ENCODE measurements at regions not wholly inside any gene's neighbourhood (a gene's known extent, or its start where the extent isn't known, plus 50 kb on each side); places are given as distances from the start of the nearest gene placed in this dataset.
"Not testable (repeated sequence)": the region's sequence is repeated elsewhere in the genome, so short reads cannot be mapped to it uniquely, and the experiment has no call there.

- DNase-seq = no peak
Observed at GRCh38 chr13:74770361-74770760, 636.2 kb upstream of the KLF12 start.

GRCh38 chr13:74769333-74769732 lies 635.1 kb upstream of the KLF12 start:
- DNase-seq = no peak

GRCh38 chr13:74768521-74769085 lies 634.4 kb upstream of the KLF12 start:
- no peak for DNase-seq

- DNase-seq = no peak
Observed at GRCh38 chr13:74767050-74767449, 632.8 kb upstream of the KLF12 start.

GRCh38 chr13:74765955-74766354 lies 631.8 kb upstream of the KLF12 start:
- DNase-seq = no peak

- no peak for DNase-seq
Observed at GRCh38 chr13:74761801-74762757, 627.9 kb upstream of the KLF12 start.

- no peak for DNase-seq
Observed at GRCh38 chr13:74758188-74758587, 624.0 kb upstream of the KLF12 start.

- no peak for DNase-seq
Observed at GRCh38 chr13:74755065-74755464, 620.9 kb upstream of the KLF12 start.

GRCh38 chr13:74751739-74752138 lies 617.5 kb upstream of the KLF12 start:
- DNase-seq = no peak

GRCh38 chr13:74747186-74747955 lies 613.2 kb upstream of the KLF12 start:
- DNase-seq = no peak

GRCh38 chr13:74743992-74744391 lies 609.8 kb upstream of the KLF12 start:
- no peak for DNase-seq

- DNase-seq = no peak
Observed at GRCh38 chr13:74741732-74742131, 607.5 kb upstream of the KLF12 start.

- DNase-seq = peak; percentile 74
Observed at GRCh38 chr13:74732736-74733385, 598.7 kb upstream of the KLF12 start.

- DNase-seq = no peak
Observed at GRCh38 chr13:74731731-74732130, 597.5 kb upstream of the KLF12 start.

GRCh38 chr13:74730556-74731331 lies 596.5 kb upstream of the KLF12 start:
- no peak for DNase-seq

- DNase-seq = no peak
Observed at GRCh38 chr13:74726206-74726605, 592.0 kb upstream of the KLF12 start.

- DNase-seq = not testable (repeated sequence)
Observed at GRCh38 chr13:74718232-74718842, 584.1 kb upstream of the KLF12 start.

- no peak for DNase-seq
Observed at GRCh38 chr13:74715718-74716117, 581.5 kb upstream of the KLF12 start.

- no peak for DNase-seq
Observed at GRCh38 chr13:74710006-74710405, 575.8 kb upstream of the KLF12 start.

- no peak for DNase-seq
Observed at GRCh38 chr13:74709226-74709625, 575.0 kb upstream of the KLF12 start.

- no peak for DNase-seq
Observed at GRCh38 chr13:74708629-74709028, 574.4 kb upstream of the KLF12 start.

GRCh38 chr13:74707291-74707690 lies 573.1 kb upstream of the KLF12 start:
- no peak for DNase-seq

Measured in NCI-H2171 treated with DMSO at 0.1 percent for 48 hours (cell line).